Osteoblast (primary cell): ENCODE measurements at regions not wholly inside any gene's neighbourhood (a gene's known extent, or its start where the extent isn't known, plus 50 kb on each side); places are given as distances from the start of the nearest gene placed in this dataset.
A peak's percentile ranks its signal among the peaks of the same experiment; 100 is the strongest.
"Not testable (repeated sequence)": the region's sequence is repeated elsewhere in the genome, so short reads cannot be mapped to it uniquely, and the experiment has no call there.

ENCODE experiments used
- DNase-seq: peaks from one replicate; pipeline ENCODE4 v3.0.0; 2011; ENCODE audit warnings: low spot score, mixed read lengths; ENCODE audit not compliant: insufficient read length; ENCODE audit errors: missing footprints
- H2AFZ ChIP-seq: 2 replicates; pipeline ENCODE4 v1.6.0; 2011; ENCODE audit warnings: mild to moderate bottlenecking, low read length
- H3K27ac ChIP-seq: 2 replicates; pipeline ENCODE4 v1.5.1; 2011; ENCODE audit warnings: mild to moderate bottlenecking, low read depth, low read length, moderate library complexity
- H3K27me3 ChIP-seq: 2 replicates; pipeline ENCODE4 v1.6.0; 2012; ENCODE audit warnings: mild to moderate bottlenecking, control low read depth, inconsistent platforms, low read length, moderate library complexity; ENCODE audit not compliant: insufficient read depth
- H3K36me3 ChIP-seq: 2 replicates; pipeline ENCODE4 v1.5.1; 2011; ENCODE audit warnings: mild to moderate bottlenecking, low read length, control low read depth, moderate library complexity; ENCODE audit not compliant: insufficient read depth
- H3K4me1 ChIP-seq: 2 replicates; pipeline ENCODE4 v1.5.1; 2011; ENCODE audit warnings: mild to moderate bottlenecking, low read length, control low read depth, moderate library complexity; ENCODE audit not compliant: insufficient read depth
- H3K4me2 ChIP-seq: 2 replicates; pipeline ENCODE4 v1.6.0; 2011; ENCODE audit warnings: mild to moderate bottlenecking, low read length; ENCODE audit not compliant: insufficient read depth
- H3K4me3 ChIP-seq: fragments of 200-600 bp; sonication (generic); 3 replicates; pipeline ENCODE4 v1.5.1; 2012; ENCODE audit warnings: mild to moderate bottlenecking, low read length, inconsistent platforms; ENCODE audit not compliant: insufficient read depth
- H3K79me2 ChIP-seq: 2 replicates; pipeline ENCODE4 v1.6.0; 2012; ENCODE audit warnings: mild to moderate bottlenecking, low read length, control low read depth, inconsistent platforms; ENCODE audit not compliant: insufficient read depth
- H3K9me3 ChIP-seq: 2 replicates; pipeline ENCODE4 v1.5.1; 2011; ENCODE audit warnings: low read depth, low read length, control low read depth
- H4K20me1 ChIP-seq: 2 replicates; pipeline ENCODE4 v1.6.0; 2012; ENCODE audit warnings: mild to moderate bottlenecking, low read length, control low read depth; ENCODE audit not compliant: insufficient read depth
- CTCF ChIP-seq: IDR thresholded peaks from 2 replicates; pipeline ENCODE4 v1.5.1; 2011; ENCODE audit warnings: mild to moderate bottlenecking, low read depth, low read length, moderate library complexity; ENCODE audit errors: extremely low read depth

DNA sequence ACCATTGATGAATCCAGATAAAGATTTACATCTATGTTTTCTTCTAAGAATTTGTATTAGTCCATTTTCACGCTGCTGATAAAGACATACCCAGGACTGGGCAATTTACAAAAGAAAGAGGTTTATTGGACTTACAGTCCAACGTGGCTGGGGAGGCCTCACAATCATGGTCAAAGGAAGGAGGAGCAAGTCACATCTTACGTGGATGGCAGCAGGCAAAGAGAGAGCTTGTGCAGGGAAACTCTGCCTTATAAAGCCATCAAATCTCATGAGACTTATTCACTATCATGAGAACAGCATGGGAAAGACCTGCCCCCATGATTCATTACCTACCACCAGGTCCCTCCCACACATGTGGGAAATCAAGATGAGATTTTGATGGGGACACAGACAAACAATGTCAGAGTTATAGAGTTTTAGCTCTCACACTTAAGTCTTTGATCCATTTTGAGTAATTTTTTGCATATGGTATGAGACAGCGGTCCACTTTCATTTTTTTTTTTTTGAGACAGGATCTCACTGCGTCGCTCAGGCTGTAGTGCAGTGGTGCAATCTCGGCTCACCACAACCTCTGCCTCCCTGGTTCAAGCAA lies 53.5 kb upstream of the JADE2 start:
- H2AFZ ChIP-seq, H4K20me1 ChIP-seq, DNase-seq, H3K79me2 ChIP-seq, H3K4me1 ChIP-seq, H3K4me3 ChIP-seq, H3K4me2 ChIP-seq, H3K27ac ChIP-seq, H3K36me3 ChIP-seq, H3K9me3 ChIP-seq, H3K27me3 ChIP-seq: not testable (repeated sequence)

DNA sequence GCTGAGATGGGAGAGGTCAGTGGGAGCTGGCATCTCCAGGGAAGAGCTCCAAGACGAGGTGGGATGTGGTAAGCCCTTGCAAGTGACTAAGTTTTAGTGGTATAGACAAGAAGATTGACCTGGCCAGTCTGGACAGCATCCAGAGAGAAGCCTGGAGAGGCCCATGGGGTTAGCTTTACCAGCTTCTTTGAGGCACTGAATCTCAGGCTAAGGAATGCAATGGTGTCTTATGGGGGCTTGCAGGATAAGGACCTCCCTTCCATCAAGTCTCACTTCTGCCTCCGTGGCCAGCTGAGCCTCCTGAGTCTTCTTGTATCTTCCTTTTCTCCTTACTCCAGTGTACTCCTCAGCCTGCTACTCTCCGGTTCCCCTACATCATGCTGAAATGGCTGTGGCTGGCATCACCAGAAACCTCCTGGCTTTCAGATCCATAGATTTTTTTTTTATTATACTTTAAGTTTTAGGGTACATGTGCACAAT lies 56.5 kb upstream of the JADE2 start:
- Histone ChIP-seq H3K4me1 (peaks cover 21% of the 10 kb centered on the region), H2AFZ (no peak overlapping the region), H4K20me1 (no peaks in the 10 kb centered on the region), H3K27ac (no peak overlapping the region), H3K79me2 (no peaks in the 10 kb centered on the region), H3K4me2 (no peak overlapping the region), H3K27me3 (no peaks in the 10 kb centered on the region), H3K4me3 (no peak overlapping the region), H3K36me3 (no peaks in the 10 kb centered on the region), H3K9me3 (no peaks in the 10 kb centered on the region)
- no peak for TF ChIP-seq CTCF
- DNase-seq: no peak

- H3K27ac ChIP-seq: peak overlapping the region; percentile 72
- H2AFZ ChIP-seq: peak overlapping the region; percentile 82
- peak overlapping the region; percentile 75 for H3K4me2 ChIP-seq
These were observed 55.5 kb upstream of the CDKN2AIPNL start for GRCh38 chr5:134467231-134467630.

GRCh38 chr5:134466241-134467069 lies 54.8 kb upstream of the CDKN2AIPNL start:
- DNase-seq: peak; percentile 86
- peak overlapping the region; percentile 75 for H3K4me2 ChIP-seq
- no peak for TF ChIP-seq CTCF
- H3K79me2 ChIP-seq: no peaks in the 10 kb centered on the region
- peak overlapping the region; percentile 82 for H2AFZ ChIP-seq
- peak overlapping the region; percentile 72 for H3K27ac ChIP-seq
- H3K36me3 ChIP-seq: no peaks in the 10 kb centered on the region
- H3K4me3 ChIP-seq: peak overlapping the region; percentile 64
- H3K4me1 ChIP-seq: peaks cover 25% of the 10 kb centered on the region
- H3K27me3 ChIP-seq: no peaks in the 10 kb centered on the region
- no peaks in the 10 kb centered on the region for H4K20me1 ChIP-seq
- H3K9me3 ChIP-seq: no peaks in the 10 kb centered on the region

More at GRCh38 chr5:134467231-134467630, 55.5 kb upstream of the CDKN2AIPNL start:
- Histone ChIP-seq H3K36me3 (no peaks in the 10 kb centered on the region), H3K4me1 (peaks cover 25% of the 10 kb centered on the region), H3K9me3 (no peaks in the 10 kb centered on the region), H3K27me3 (no peaks in the 10 kb centered on the region), H3K4me3 (no peak overlapping the region), H3K79me2 (no peaks in the 10 kb centered on the region), H4K20me1 (no peaks in the 10 kb centered on the region)
- no peak for TF ChIP-seq CTCF
- no peak for DNase-seq
